ENCODE measurements at regions not wholly inside any gene's neighbourhood (a gene's known extent, or its start where the extent isn't known, plus 50 kb on each side); places are given as distances from the start of the nearest gene placed in this dataset.

GRCh38 chr16:82265809-82266208 lies 95.8 kb upstream of the MPHOSPH6 start (continued):
- TF ChIP-seq ELK1 (CRISPR knock-in tag; IDR thresholded peaks at IDR 0.05) (no peak), POLR3G (IDR thresholded peaks at IDR 0.05; ENCODE audit: extremely low read depth, insufficient read length, insufficient replicate concordance) (no peak)

GRCh38 chr16:82264756-82265155 lies 94.7 kb upstream of the MPHOSPH6 start:
- ChIA-PET POLR2A (no interaction called here), CTCF (ENCODE audit: low intra/inter-chr PET ratio) (no interaction called here)
- no TSS peak for BruUV-seq (replicated peaks)
- ATAC-seq (no peak), FAIRE-seq (no peak), DNase-seq (ENCODE audit: extremely low read depth in 1 of 4, low spot score in 3 of 4) (no peak)
- Histone ChIP-seq H3K9me3 (replicated peaks; ENCODE audit: control insufficient read depth, insufficient read depth, low read depth, low read length) (no peaks in the 10 kb centered on the region), H3K79me2 (ENCODE audit: control insufficient read depth, insufficient read depth, low read length) (no peaks in the 10 kb centered on the region), H3K4me3 (no peak overlapping the region), H3K27ac (ENCODE audit: extremely low read depth, low read depth, low read length) (no peak overlapping the region), H2AFZ (ENCODE audit: low read depth, low read length) (no peak overlapping the region), H3K36me3 (ENCODE audit: control insufficient read depth, insufficient read depth, low read length) (no peaks in the 10 kb centered on the region), H3K9ac (ENCODE audit: insufficient read depth in 1 of 2, low read depth in 2 of 2, low read length in 2 of 2) (no peak overlapping the region), H3K4me2 (ENCODE audit: insufficient read depth, low read length) (no peak overlapping the region), H3K27me3 (ENCODE audit: control insufficient read depth in 2 of 2, insufficient read depth in 2 of 2, low read length in 2 of 2) (no peaks in the 10 kb centered on the region), H3K9me1 (ENCODE audit: control insufficient read depth, insufficient read depth, low read length) (no peaks in the 10 kb centered on the region), H4K20me1 (replicated peaks; ENCODE audit: control insufficient read depth, insufficient read depth, low read length) (no peaks in the 10 kb centered on the region), H3K4me1 (replicated peaks in 1 of 2; ENCODE audit: control insufficient read depth in 2 of 2, insufficient read depth in 2 of 2, low read length in 2 of 2) (no peaks in the 10 kb centered on the region)
- WGBS (ENCODE audit: insufficient coverage, low coverage, missing lambda C conversion rate) = 0% methylated on average over 5 of the region's 7 CpGs
- in situ Hi-C loops (cut with MboI) (loop anchor here (10.0 kb wide), 2 partner anchors 940 to 1180 kb away; no protein-coding TSS in a partner anchor), intact Hi-C loops (cut with micrococcal nuclease) (loop anchor here (5.0 kb wide), 1 partner anchor 1183 kb away; no protein-coding TSS in a partner anchor)
- TF ChIP-seq U2AF2 (optimal IDR thresholded peaks at IDR 0.05; ENCODE audit: low read depth, low read length) (no peak), NCOA4 (IDR thresholded peaks at IDR 0.05; ENCODE audit: partially characterized antibody) (no peak), SUPT5H (IDR thresholded peaks at IDR 0.05) (no peak), NFRKB (IDR thresholded peaks at IDR 0.05; ENCODE audit: low read depth) (no peak)

Data from K562 (cell line).